ENCODE measurements at regions not wholly inside any gene's neighbourhood (a gene's known extent, or its start where the extent isn't known, plus 50 kb on each side); places are given as distances from the start of the nearest gene placed in this dataset.

GRCh38 chr3:5376761-5377160 is 189.3 kb downstream of the EDEM1 start:
- TF ChIP-seq, protein P1, sequence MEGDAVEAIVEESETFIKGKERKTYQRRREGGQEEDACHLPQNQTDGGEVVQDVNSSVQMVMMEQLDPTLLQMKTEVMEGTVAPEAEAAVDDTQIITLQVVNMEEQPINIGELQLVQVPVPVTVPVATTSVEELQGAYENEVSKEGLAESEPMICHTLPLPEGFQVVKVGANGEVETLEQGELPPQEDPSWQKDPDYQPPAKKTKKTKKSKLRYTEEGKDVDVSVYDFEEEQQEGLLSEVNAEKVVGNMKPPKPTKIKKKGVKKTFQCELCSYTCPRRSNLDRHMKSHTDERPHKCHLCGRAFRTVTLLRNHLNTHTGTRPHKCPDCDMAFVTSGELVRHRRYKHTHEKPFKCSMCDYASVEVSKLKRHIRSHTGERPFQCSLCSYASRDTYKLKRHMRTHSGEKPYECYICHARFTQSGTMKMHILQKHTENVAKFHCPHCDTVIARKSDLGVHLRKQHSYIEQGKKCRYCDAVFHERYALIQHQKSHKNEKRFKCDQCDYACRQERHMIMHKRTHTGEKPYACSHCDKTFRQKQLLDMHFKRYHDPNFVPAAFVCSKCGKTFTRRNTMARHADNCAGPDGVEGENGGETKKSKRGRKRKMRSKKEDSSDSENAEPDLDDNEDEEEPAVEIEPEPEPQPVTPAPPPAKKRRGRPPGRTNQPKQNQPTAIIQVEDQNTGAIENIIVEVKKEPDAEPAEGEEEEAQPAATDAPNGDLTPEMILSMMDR (IDR thresholded peaks at IDR 0.05), result no peak
- TF ChIP-seq POLR2A (IDR thresholded peaks at IDR 0.05) (no peak), POLR2AphosphoS5 (IDR thresholded peaks at IDR 0.05) (no peak)
